ENCODE measurements at regions not wholly inside any gene's neighbourhood (a gene's known extent, or its start where the extent isn't known, plus 50 kb on each side); places are given as distances from the start of the nearest gene placed in this dataset.

- TF ChIP-seq CTCF (conservative IDR thresholded peaks at IDR 0.05 in 1 of 2, IDR thresholded peaks at IDR 0.05 in 1 of 2; ENCODE audit: extremely low read depth in 1 of 2, insufficient read depth in 1 of 2, low read depth in 1 of 2, low read length in 2 of 2) (no peak), EZH2 (IDR thresholded peaks at IDR 0.05; ENCODE audit: borderline replicate concordance, low read length) (no peak)
Observed at GRCh38 chr12:58781609-58782008, 138.7 kb downstream of the LRIG3 start.

Measured in mammary epithelial cell (primary cell).